HEK293 (cell line): ENCODE measurements at regions not wholly inside any gene's neighbourhood (a gene's known extent, or its start where the extent isn't known, plus 50 kb on each side); places are given as distances from the start of the nearest gene placed in this dataset.

Experiments used
- CTCF ChIA-PET: fragments of 350-600 bp; formaldehyde crosslinking; extraction: SDS; loops from one replicate; lab custom pipeline; 2021; ENCODE audit warnings: antibody characterized with exemption; lab: Yijun Ruan, JAX
- POLR2A ChIA-PET: fragments of 300-600 bp; formaldehyde crosslinking; extraction: SDS; loops from one replicate; lab custom pipeline; 2020; ENCODE audit warnings: antibody characterized with exemption, inconsistent platforms; lab: Yijun Ruan, JAX
- H3K27ac ChIP-seq: fragments of 200-500 bp; sonication (Bioruptor generic); 2 replicates; pipeline ENCODE4 v1.5.1; 2014; ENCODE audit warnings: low read depth, low read length, control low read depth, inconsistent platforms; ENCODE audit errors: extremely low read depth
- H3K36me3 ChIP-seq, 2 experiments: fragments of 200-500 bp in 1 of 2; sonication (Bioruptor generic) in 1 of 2; 1 replicate in 1 of 2; 2 replicates in 1 of 2; pipeline ENCODE4 v1.5.1; 2014 to 2017; ENCODE audit warnings: inconsistent platforms in 2 of 2, low read length in 2 of 2; ENCODE audit not compliant: control insufficient read depth in 2 of 2, insufficient read depth in 1 of 2
- H3K4me1 ChIP-seq: fragments of 200-500 bp; sonication (Bioruptor generic); 2 replicates; pipeline ENCODE4 v1.5.1; 2014; ENCODE audit warnings: mild to moderate bottlenecking, low read length, inconsistent platforms; ENCODE audit not compliant: control insufficient read depth, insufficient read depth
- H3K4me3 ChIP-seq: 2 replicates; pipeline ENCODE4 v1.5.1; 2011; ENCODE audit warnings: low read depth, mild to moderate bottlenecking, control low read depth, low read length, moderate library complexity
- H3K9me3 ChIP-seq: fragments of 200-500 bp; sonication (Bioruptor generic); 2 replicates; pipeline ENCODE4 v1.5.1; 2014; ENCODE audit warnings: low read depth, low read length, inconsistent platforms; ENCODE audit not compliant: control insufficient read depth, insufficient read depth
- GLI2 ChIP-seq: fragments of 450-650 bp; formaldehyde crosslinking; IDR thresholded peaks from 2 replicates; pipeline ENCODE4; 2017; ENCODE audit warnings: missing biosample characterization, missing genetic modification characterization, low read depth, borderline replicate concordance
- GLI4 ChIP-seq: fragments of 450-650 bp; formaldehyde crosslinking; IDR thresholded peaks from 2 replicates; pipeline ENCODE4 v1.5.1; 2016; ENCODE audit warnings: missing biosample characterization, missing genetic modification characterization
- KLF1 ChIP-seq: fragments of 450-650 bp; formaldehyde crosslinking; IDR thresholded peaks from 2 replicates; pipeline ENCODE4 v1.5.1; 2016; ENCODE audit warnings: missing biosample characterization, missing genetic modification characterization
- MYNN ChIP-seq: fragments of 450-650 bp; formaldehyde crosslinking; IDR thresholded peaks from 2 replicates; pipeline ENCODE4 v1.5.1; 2016; ENCODE audit warnings: missing biosample characterization, missing genetic modification characterization, borderline replicate concordance
- OSR2 ChIP-seq: fragments of 450-650 bp; formaldehyde crosslinking; IDR thresholded peaks from 2 replicates; pipeline ENCODE4 v1.5.1; 2016; ENCODE audit warnings: missing biosample characterization, missing genetic modification characterization
- SP3 ChIP-seq: fragments of 450-650 bp; formaldehyde crosslinking; IDR thresholded peaks from 2 replicates; pipeline ENCODE4 v1.5.1; 2016; ENCODE audit warnings: missing biosample characterization, missing genetic modification characterization
- WT1 ChIP-seq: fragments of 450-650 bp; formaldehyde crosslinking; IDR thresholded peaks from 2 replicates; pipeline ENCODE4 v1.5.1; 2016; ENCODE audit warnings: missing biosample characterization, missing genetic modification characterization
- ZBTB1 ChIP-seq: fragments of 450-650 bp; formaldehyde crosslinking; IDR thresholded peaks from 2 replicates; pipeline ENCODE4 v1.5.1; 2016; ENCODE audit warnings: missing biosample characterization, missing genetic modification characterization
- ZNF114 ChIP-seq: fragments of 450-650 bp; formaldehyde crosslinking; IDR thresholded peaks from 2 replicates; pipeline ENCODE4 v1.5.0; 2017; ENCODE audit warnings: missing biosample characterization, missing genetic modification characterization
- ZNF157 ChIP-seq: fragments of 450-650 bp; formaldehyde crosslinking; IDR thresholded peaks from 2 replicates; pipeline ENCODE4 v1.5.1; 2016; ENCODE audit warnings: missing biosample characterization, missing genetic modification characterization
- ZNF248 ChIP-seq: fragments of 450-650 bp; formaldehyde crosslinking; IDR thresholded peaks from 2 replicates; pipeline ENCODE4 v1.5.1; 2017; ENCODE audit warnings: missing biosample characterization, missing genetic modification characterization
- ZNF311 ChIP-seq: fragments of 450-650 bp; formaldehyde crosslinking; IDR thresholded peaks from 2 replicates; pipeline ENCODE4 v1.5.1; 2017; ENCODE audit warnings: missing biosample characterization, missing genetic modification characterization, borderline replicate concordance
- ZNF324 ChIP-seq: fragments of 450-650 bp; formaldehyde crosslinking; IDR thresholded peaks from 2 replicates; pipeline ENCODE4 v1.5.1; 2016; ENCODE audit warnings: missing biosample characterization, missing genetic modification characterization
- ZNF335 ChIP-seq: fragments of 450-650 bp; formaldehyde crosslinking; conservative IDR thresholded peaks from 2 replicates; pipeline ENCODE4 v1.5.1; 2016; ENCODE audit warnings: missing biosample characterization, missing genetic modification characterization
- ZNF354C ChIP-seq: fragments of 450-650 bp; formaldehyde crosslinking; IDR thresholded peaks from 2 replicates; pipeline ENCODE4 v1.5.1; 2016; ENCODE audit warnings: missing biosample characterization, missing genetic modification characterization, low read depth, borderline replicate concordance
- ZNF423 ChIP-seq: fragments of 450-650 bp; formaldehyde crosslinking; IDR thresholded peaks from 2 replicates; pipeline ENCODE4 v1.5.1; 2016; ENCODE audit warnings: missing biosample characterization, missing genetic modification characterization
- ZNF549 ChIP-seq: fragments of 450-650 bp; IDR thresholded peaks from 2 replicates; pipeline ENCODE4 v1.5.1; 2018; ENCODE audit warnings: missing biosample characterization, missing genetic modification characterization, mild to moderate bottlenecking, inconsistent platforms, moderate library complexity
- ZNF585B ChIP-seq: fragments of 450-650 bp; formaldehyde crosslinking; IDR thresholded peaks from 2 replicates; pipeline ENCODE4 v1.5.1; 2016; ENCODE audit warnings: missing biosample characterization, missing genetic modification characterization
- ZNF610 ChIP-seq: fragments of 450-650 bp; formaldehyde crosslinking; IDR thresholded peaks from 2 replicates; pipeline ENCODE4 v1.5.1; 2016; ENCODE audit warnings: missing biosample characterization, missing genetic modification characterization, borderline replicate concordance
- ZNF654 ChIP-seq: fragments of 450-650 bp; formaldehyde crosslinking; IDR thresholded peaks from 2 replicates; pipeline ENCODE4 v1.5.1; 2016; ENCODE audit warnings: low read depth, missing biosample characterization, missing genetic modification characterization
- ZNF664 ChIP-seq: fragments of 450-650 bp; formaldehyde crosslinking; IDR thresholded peaks from 2 replicates; pipeline ENCODE4 v1.5.1; 2016; ENCODE audit warnings: missing biosample characterization, missing genetic modification characterization
- ZNF830 ChIP-seq: fragments of 450-650 bp; IDR thresholded peaks from 2 replicates; pipeline ENCODE4 v1.5.0; 2018; ENCODE audit warnings: missing biosample characterization, missing genetic modification characterization, low read depth, mild to moderate bottlenecking, moderate library complexity
- TF ChIP-seq, protein P1 (sequence below): fragments of 450-650 bp; formaldehyde crosslinking; IDR thresholded peaks from 2 replicates; pipeline ENCODE4 v1.5.1; 2017; ENCODE audit warnings: missing biosample characterization, missing genetic modification characterization
- TF ChIP-seq, protein P2 (sequence below): sonication (generic); formaldehyde crosslinking; IDR thresholded peaks from 2 replicates; pipeline ENCODE4 v1.8.1; 2022; ENCODE audit warnings: mild to moderate bottlenecking, moderate library complexity, missing genetic modification reagents
- TF ChIP-seq, protein P3 (sequence below): fragments of 450-650 bp; formaldehyde crosslinking; IDR thresholded peaks from 2 replicates; pipeline ENCODE4 v1.5.1; 2016; ENCODE audit warnings: missing biosample characterization, missing genetic modification characterization
- TF ChIP-seq, protein P4 (sequence below): fragments of 450-650 bp; formaldehyde crosslinking; IDR thresholded peaks from 2 replicates; pipeline ENCODE4 v1.5.1; 2016; ENCODE audit warnings: missing biosample characterization, missing genetic modification characterization
- TF ChIP-seq, protein P5 (sequence below): fragments of 450-650 bp; formaldehyde crosslinking; IDR thresholded peaks from 2 replicates; pipeline ENCODE4 v1.5.1; 2016; ENCODE audit warnings: missing biosample characterization, missing genetic modification characterization

DNA sequence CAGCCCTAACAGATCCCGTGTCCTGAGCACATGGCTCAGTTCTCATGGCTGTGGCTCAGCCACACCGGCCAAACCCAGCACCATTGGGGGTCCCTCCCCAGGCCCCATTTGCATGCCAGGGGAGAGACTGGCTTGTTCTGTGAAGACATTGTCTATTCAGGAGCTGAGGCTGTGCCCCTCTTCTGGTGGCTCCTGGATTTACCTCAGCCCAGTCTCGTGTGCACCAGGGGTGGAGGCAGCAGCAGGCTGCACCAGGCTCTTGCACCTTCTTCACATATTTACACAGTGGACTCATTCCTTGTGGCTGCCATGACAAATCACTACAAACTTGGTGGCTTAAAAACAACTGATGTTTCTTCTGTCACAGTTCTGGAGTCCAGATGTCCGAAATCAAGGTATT is 92.4 kb upstream of the ITGA6 start (continued):
- TF ChIP-seq, protein P1, sequence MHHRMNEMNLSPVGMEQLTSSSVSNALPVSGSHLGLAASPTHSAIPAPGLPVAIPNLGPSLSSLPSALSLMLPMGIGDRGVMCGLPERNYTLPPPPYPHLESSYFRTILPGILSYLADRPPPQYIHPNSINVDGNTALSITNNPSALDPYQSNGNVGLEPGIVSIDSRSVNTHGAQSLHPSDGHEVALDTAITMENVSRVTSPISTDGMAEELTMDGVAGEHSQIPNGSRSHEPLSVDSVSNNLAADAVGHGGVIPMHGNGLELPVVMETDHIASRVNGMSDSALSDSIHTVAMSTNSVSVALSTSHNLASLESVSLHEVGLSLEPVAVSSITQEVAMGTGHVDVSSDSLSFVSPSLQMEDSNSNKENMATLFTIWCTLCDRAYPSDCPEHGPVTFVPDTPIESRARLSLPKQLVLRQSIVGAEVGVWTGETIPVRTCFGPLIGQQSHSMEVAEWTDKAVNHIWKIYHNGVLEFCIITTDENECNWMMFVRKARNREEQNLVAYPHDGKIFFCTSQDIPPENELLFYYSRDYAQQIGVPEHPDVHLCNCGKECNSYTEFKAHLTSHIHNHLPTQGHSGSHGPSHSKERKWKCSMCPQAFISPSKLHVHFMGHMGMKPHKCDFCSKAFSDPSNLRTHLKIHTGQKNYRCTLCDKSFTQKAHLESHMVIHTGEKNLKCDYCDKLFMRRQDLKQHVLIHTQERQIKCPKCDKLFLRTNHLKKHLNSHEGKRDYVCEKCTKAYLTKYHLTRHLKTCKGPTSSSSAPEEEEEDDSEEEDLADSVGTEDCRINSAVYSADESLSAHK (tag by site-specific recombination), result no peak

DNA sequence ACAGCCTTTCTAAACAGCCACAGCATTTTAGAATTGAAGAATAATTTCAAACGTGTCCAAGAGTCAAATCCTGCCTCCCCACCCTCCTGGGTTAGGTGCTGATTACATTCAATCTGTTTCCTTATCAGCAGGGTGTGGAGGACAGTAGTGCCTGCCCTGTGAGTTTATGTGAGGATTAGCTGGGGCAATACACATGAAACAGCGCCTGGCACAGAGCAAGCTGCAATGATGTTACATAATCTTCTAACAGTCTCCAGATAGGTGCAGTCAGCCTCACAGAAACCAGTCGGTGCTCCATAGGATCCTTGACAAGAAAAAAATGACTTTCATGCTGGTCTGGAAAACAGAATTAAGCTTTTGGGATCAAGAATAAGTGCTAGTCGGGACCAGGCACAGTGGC is 91.7 kb upstream of the ITGA6 start:
- Histone ChIP-seq H3K36me3 (no peaks in the 10 kb centered on the region), H3K9me3 (no peaks in the 10 kb centered on the region)
- POLR2A ChIA-PET, result no interaction called here
- TF ChIP-seq ZNF423 (tag by site-specific recombination) (no peak), ZNF664 (tag by site-specific recombination) (no peak), ZNF311 (tag by site-specific recombination) (no peak), MYNN (tag by site-specific recombination) (no peak), ZNF549 (tag by site-specific recombination) (no peak), ZNF354C (tag by site-specific recombination) (no peak), WT1 (no peak), KLF1 (tag by site-specific recombination) (no peak), ZNF654 (tag by site-specific recombination) (no peak), ZNF335 (tag by site-specific recombination) (no peak), ZNF585B (tag by site-specific recombination) (no peak), ZNF830 (tag by site-specific recombination) (no peak), ZNF157 (tag by site-specific recombination) (no peak), ZNF248 (tag by site-specific recombination) (no peak), GLI2 (tag by site-specific recombination) (no peak), ZNF324 (tag by site-specific recombination) (no peak)
- TF ChIP-seq, protein P2, sequence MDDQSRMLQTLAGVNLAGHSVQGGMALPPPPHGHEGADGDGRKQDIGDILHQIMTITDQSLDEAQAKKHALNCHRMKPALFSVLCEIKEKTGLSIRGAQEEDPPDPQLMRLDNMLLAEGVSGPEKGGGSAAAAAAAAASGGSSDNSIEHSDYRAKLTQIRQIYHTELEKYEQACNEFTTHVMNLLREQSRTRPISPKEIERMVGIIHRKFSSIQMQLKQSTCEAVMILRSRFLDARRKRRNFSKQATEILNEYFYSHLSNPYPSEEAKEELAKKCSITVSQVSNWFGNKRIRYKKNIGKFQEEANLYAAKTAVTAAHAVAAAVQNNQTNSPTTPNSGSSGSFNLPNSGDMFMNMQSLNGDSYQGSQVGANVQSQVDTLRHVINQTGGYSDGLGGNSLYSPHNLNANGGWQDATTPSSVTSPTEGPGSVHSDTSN, result no peak
- TF ChIP-seq, all 188 proteins: peak for 0
- H3K4me3 ChIP-seq, result no peak overlapping the region
- H3K4me1 ChIP-seq, result no peaks in the 10 kb centered on the region
- CTCF ChIA-PET, result interaction anchor here (1.0 kb wide), 1 partner anchor 126 kb away, joined by 4 read pairs; no protein-coding TSS in a partner anchor
- H3K27ac ChIP-seq, result no peak overlapping the region

DNA sequence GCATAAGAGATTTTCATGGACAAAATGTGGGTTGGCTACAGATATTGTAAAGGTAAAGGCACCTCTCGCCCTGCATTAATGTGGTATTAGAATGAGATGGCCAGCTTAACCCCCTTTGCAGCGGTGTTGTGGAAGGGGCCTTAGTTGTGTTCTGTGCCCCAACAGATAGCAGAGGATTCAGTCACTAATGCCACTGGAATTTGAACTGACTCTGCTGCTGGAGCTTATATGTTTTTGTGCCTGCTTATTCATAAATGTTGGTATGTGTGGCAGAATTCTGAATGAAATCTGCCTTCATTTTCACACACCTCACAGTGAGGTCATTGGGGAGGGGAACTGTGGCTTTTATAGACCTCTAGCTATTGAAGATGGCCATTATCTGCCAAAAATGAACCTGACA is 90.7 kb upstream of the ITGA6 start:
- no peak for TF ChIP-seq GLI4 (tag by site-specific recombination)
- TF ChIP-seq, protein P3, sequence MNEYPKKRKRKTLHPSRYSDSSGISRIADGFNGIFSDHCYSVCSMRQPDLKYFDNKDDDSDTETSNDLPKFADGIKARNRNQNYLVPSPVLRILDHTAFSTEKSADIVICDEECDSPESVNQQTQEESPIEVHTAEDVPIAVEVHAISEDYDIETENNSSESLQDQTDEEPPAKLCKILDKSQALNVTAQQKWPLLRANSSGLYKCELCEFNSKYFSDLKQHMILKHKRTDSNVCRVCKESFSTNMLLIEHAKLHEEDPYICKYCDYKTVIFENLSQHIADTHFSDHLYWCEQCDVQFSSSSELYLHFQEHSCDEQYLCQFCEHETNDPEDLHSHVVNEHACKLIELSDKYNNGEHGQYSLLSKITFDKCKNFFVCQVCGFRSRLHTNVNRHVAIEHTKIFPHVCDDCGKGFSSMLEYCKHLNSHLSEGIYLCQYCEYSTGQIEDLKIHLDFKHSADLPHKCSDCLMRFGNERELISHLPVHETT (tag by site-specific recombination), result no peak
- TF ChIP-seq ZNF114 (tag by site-specific recombination), result no peak
- no peak for TF ChIP-seq KLF1 (tag by site-specific recombination)
- TF ChIP-seq, protein P4, sequence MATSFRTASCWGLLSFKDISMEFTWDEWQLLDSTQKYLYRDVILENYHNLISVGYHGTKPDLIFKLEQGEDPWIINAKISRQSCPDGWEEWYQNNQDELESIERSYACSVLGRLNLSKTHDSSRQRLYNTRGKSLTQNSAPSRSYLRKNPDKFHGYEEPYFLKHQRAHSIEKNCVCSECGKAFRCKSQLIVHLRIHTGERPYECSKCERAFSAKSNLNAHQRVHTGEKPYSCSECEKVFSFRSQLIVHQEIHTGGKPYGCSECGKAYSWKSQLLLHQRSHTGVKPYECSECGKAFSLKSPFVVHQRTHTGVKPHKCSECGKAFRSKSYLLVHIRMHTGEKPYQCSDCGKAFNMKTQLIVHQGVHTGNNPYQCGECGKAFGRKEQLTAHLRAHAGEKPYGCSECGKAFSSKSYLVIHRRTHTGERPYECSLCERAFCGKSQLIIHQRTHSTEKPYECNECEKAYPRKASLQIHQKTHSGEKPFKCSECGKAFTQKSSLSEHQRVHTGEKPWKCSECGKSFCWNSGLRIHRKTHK (tag by site-specific recombination), result no peak
- TF ChIP-seq ZBTB1, result no peak
- TF ChIP-seq, protein P5, sequence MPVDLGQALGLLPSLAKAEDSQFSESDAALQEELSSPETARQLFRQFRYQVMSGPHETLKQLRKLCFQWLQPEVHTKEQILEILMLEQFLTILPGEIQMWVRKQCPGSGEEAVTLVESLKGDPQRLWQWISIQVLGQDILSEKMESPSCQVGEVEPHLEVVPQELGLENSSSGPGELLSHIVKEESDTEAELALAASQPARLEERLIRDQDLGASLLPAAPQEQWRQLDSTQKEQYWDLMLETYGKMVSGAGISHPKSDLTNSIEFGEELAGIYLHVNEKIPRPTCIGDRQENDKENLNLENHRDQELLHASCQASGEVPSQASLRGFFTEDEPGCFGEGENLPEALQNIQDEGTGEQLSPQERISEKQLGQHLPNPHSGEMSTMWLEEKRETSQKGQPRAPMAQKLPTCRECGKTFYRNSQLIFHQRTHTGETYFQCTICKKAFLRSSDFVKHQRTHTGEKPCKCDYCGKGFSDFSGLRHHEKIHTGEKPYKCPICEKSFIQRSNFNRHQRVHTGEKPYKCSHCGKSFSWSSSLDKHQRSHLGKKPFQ (tag by site-specific recombination), result no peak
- TF ChIP-seq SP3 (tag by site-specific recombination), result no peak
- TF ChIP-seq OSR2 (tag by site-specific recombination), result no peak
- no peak for TF ChIP-seq ZNF610 (tag by site-specific recombination)
- no peak overlapping the region for H3K27ac ChIP-seq
- H3K4me1 ChIP-seq, result no peaks in the 10 kb centered on the region
- no peaks in the 10 kb centered on the region for H3K9me3 ChIP-seq
- H3K36me3 ChIP-seq, result no peaks in the 10 kb centered on the region
- POLR2A ChIA-PET, result no interaction called here
- no peak overlapping the region for H3K4me3 ChIP-seq
- CTCF ChIA-PET, result interaction anchor here (1.0 kb wide), 1 partner anchor 125 kb away, joined by 4 read pairs; no protein-coding TSS in a partner anchor
